GM12874 (cell line): ENCODE measurements at regions not wholly inside any gene's neighbourhood (a gene's known extent, or its start where the extent isn't known, plus 50 kb on each side); places are given as distances from the start of the nearest gene placed in this dataset.

Experiments used
- CTCF ChIP-seq: IDR thresholded peaks from 2 replicates; pipeline ENCODE4 v1.5.1; 2011; ENCODE audit warnings: low read depth, mild to moderate bottlenecking, control low read depth, low read length, moderate library complexity; ENCODE audit not compliant: insufficient read depth

- no peak for TF ChIP-seq CTCF
Observed at GRCh38 chr13:81493144-81493543, 1152.2 kb upstream of the SPRY2 start.

GRCh38 chr13:81492449-81492848 lies 1151.5 kb upstream of the SPRY2 start:
- no peak for TF ChIP-seq CTCF

GRCh38 chr13:81488021-81488420 lies 1147.1 kb upstream of the SPRY2 start:
- TF ChIP-seq CTCF: no peak

- peak; percentile 30; the same call in 1 of the 2 replicates for TF ChIP-seq CTCF
Observed at GRCh38 chr13:81487151-81487550, 1146.2 kb upstream of the SPRY2 start.

- no peak for TF ChIP-seq CTCF
Observed at GRCh38 chr13:81480634-81481033, 1139.7 kb upstream of the SPRY2 start.

- TF ChIP-seq CTCF: no peak
Observed at GRCh38 chr13:81473366-81473899, 1132.5 kb upstream of the SPRY2 start.

GRCh38 chr13:81458170-81458569 lies 1117.2 kb upstream of the SPRY2 start:
- TF ChIP-seq CTCF: no peak
